Omental fat pad (tissue), 3 donors: ENCODE measurements at regions not wholly inside any gene's neighbourhood (a gene's known extent, or its start where the extent isn't known, plus 50 kb on each side); places are given as distances from the start of the nearest gene placed in this dataset.

Experiments
- ATAC-seq: fragments of 150-250 bp; one replicate; pipeline ENCODE4 v1.9.1; 2016; ENCODE audit warnings: mild to moderate bottlenecking, moderate library complexity; ENCODE audit not compliant: low FRiP score
- DNase-seq: peaks from one replicate; pipeline ENCODE4 v3.0.0-alpha.2; 2019; ENCODE audit warnings: low spot score
- CTCF ChIP-seq, 3 donors: fragments of 450-650 bp; IDR thresholded peaks; one replicate each; pipeline ENCODE4 v1.5.1; 2016 to 2017; ENCODE audit warnings: antibody characterized with exemption in 3 of 3, mild to moderate bottlenecking in 3 of 3, moderate library complexity in 2 of 3

- no peak for TF ChIP-seq CTCF (IDR thresholded peaks at IDR 0.05)
- no peak for DNase-seq
- peak; percentile 85 for ATAC-seq
Measured at GRCh38 chr7:117986645-117987269, 113.5 kb upstream of the CTTNBP2 start.

GRCh38 chr7:117990834-117991233, 117.6 kb upstream of the CTTNBP2 start:
- DNase-seq: no peak
- TF ChIP-seq CTCF (IDR thresholded peaks at IDR 0.05): no peak
- ATAC-seq: no peak

DNA sequence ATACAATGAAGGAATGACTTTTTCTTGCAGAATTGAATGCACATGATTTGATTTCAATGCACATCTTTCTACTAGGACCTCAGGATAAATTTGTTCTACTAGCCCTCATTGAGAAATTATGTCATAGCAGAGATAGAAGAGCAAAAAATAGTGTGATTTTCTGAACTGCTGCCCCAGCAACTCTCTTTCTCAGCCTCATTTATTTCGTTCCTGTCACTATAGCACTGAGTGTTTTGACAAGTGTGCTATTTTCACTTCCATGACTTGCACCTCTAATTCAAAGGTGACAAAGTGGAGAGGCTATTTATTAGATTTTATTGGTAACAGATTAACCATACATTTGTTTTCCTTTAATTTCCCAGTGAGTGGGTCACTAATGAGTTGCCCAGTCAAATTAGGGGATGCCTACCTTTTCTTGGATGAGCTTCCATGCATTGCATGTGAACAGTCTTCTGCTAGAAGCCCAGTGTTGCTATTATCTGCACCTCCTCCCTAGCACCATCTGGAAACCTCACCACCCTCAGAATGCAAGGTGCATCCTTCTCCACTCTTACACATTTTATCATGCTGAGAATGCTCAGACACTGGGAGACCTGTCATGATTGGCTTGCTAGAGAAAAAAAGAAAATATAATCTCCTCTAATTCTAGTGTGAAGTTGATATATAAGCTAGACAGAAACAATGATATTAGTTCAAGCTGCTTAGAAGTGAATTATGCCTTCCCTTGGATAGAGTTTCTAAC, 119.6 kb upstream of the CTTNBP2 start:
- DNase-seq (no peak), ATAC-seq (no peak)
- TF ChIP-seq CTCF (IDR thresholded peaks at IDR 0.05): no peak

GRCh38 chr7:117993377-117994003, 120.2 kb upstream of the CTTNBP2 start:
- DNase-seq: no peak
- ATAC-seq: no peak
- TF ChIP-seq CTCF (IDR thresholded peaks at IDR 0.05): no peak

- ATAC-seq (no peak), DNase-seq (no peak)
- no peak for TF ChIP-seq CTCF (IDR thresholded peaks at IDR 0.05)
Measured at GRCh38 chr7:117995850-117996650, 122.8 kb upstream of the CTTNBP2 start.

- no peak for ATAC-seq
Measured at GRCh38 chr7:117997862-117998825, 124.9 kb upstream of the CTTNBP2 start.

More at GRCh38 chr7:117997862-117998825, 124.9 kb upstream of the CTTNBP2 start:
- DNase-seq: no peak
- no peak for TF ChIP-seq CTCF (IDR thresholded peaks at IDR 0.05)
